ENCODE measurements at regions not wholly inside any gene's neighbourhood (a gene's known extent, or its start where the extent isn't known, plus 50 kb on each side); places are given as distances from the start of the nearest gene placed in this dataset.

- no peaks in the 10 kb centered on the region for H4K20me1 ChIP-seq (ENCODE audit: control insufficient read depth, insufficient read depth, insufficient read length)
- H3K79me1 ChIP-seq (ENCODE audit: insufficient read depth, low read depth, low read length, poor library complexity, severe bottlenecking) = no peaks in the 10 kb centered on the region
- H3K9me3 Mint-ChIP-seq = peaks cover 0 to 1% of the 10 kb centered on the region in 2 experiments; a peak in 2 of 5 replicates
- TF ChIP-seq CTCF (conservative IDR thresholded peaks at IDR 0.05) = no peak
- H3K9ac ChIP-seq (ENCODE audit: extremely low read depth, insufficient read length, low read length) = no peak overlapping the region
- no peak overlapping the region for H4K5ac ChIP-seq (ENCODE audit: insufficient read length, low read depth, low read length)
- H3K27me3 ChIP-seq (ENCODE audit: insufficient read depth, low read length) = no peaks in the 10 kb centered on the region
- H2BK120ac ChIP-seq (ENCODE audit: low read depth, low read length, poor library complexity, severe bottlenecking) = no peak overlapping the region
- no peak overlapping the region for H2BK20ac ChIP-seq (ENCODE audit: low read depth, low read length, poor library complexity, severe bottlenecking)
- H3K4me1 Mint-ChIP-seq = peaks cover 10 to 12% of the 10 kb centered on the region in 2 experiments
- H3K56ac ChIP-seq (ENCODE audit: insufficient read length, low read depth, low read length) = no peak overlapping the region
- H3K79me2 ChIP-seq (ENCODE audit: insufficient read depth, low read length) = no peaks in the 10 kb centered on the region
- H3K4me2 ChIP-seq (ENCODE audit: insufficient read depth, insufficient read length, low read length) = no peak overlapping the region
- no peak overlapping the region for H2AK5ac ChIP-seq (ENCODE audit: insufficient read length, low read length)
- no peaks in the 10 kb centered on the region; the same call in 1 of the 2 replicates for H3K27me3 Mint-ChIP-seq (ENCODE audit: low read depth)
- H3K9me3 ChIP-seq (ENCODE audit: control insufficient read depth, low read depth, low read length) = no peaks in the 10 kb centered on the region
- H3T11ph ChIP-seq (ENCODE audit: low read length) = no peak overlapping the region
- WGBS (ENCODE audit: extremely low coverage, insufficient read length, low lambda C conversion rate) = no CpG with 5 or more reads among the region's 1 CpG
- no peak overlapping the region for H3K14ac ChIP-seq (ENCODE audit: insufficient read depth, low read length)
- H3K36me3 Mint-ChIP-seq (ENCODE audit: insufficient read depth in 1 of 3, low read depth in 3 of 3) = peaks cover 0 to 2% (median 0%) of the 10 kb centered on the region in 3 experiments; a peak in 1 of 7 replicates
- H3K23ac ChIP-seq (ENCODE audit: insufficient read length, low read depth, low read length) = no peak overlapping the region
- H2AFZ ChIP-seq (ENCODE audit: low read length) = no peak overlapping the region
- no peak overlapping the region for H3K18ac ChIP-seq (ENCODE audit: insufficient read length, low read depth, low read length)
- no peak overlapping the region for H2BK12ac ChIP-seq (ENCODE audit: insufficient read length, low read depth, low read length)
- no peak overlapping the region for H3K4ac ChIP-seq (ENCODE audit: low read depth, low read length)
- no peak for DNase-seq
- H2BK5ac ChIP-seq (ENCODE audit: insufficient read length, low read length) = no peak overlapping the region
- no peak overlapping the region for H4K91ac ChIP-seq (ENCODE audit: insufficient read length, low read depth, low read length)
- H2BK15ac ChIP-seq (ENCODE audit: low read depth, low read length) = no peak overlapping the region
- no peak overlapping the region for H3K27ac ChIP-seq (ENCODE audit: insufficient read length, low read depth, low read length)
- no peak overlapping the region; a peak in 1 of 5 replicates for H3K4me3 Mint-ChIP-seq
- H4K8ac ChIP-seq (replicated peaks; ENCODE audit: insufficient read length, low read depth, low read length) = no peak overlapping the region
- no peak overlapping the region; a peak in 2 of 7 replicates for H3K27ac Mint-ChIP-seq
- no peaks in the 10 kb centered on the region for H3K23me2 ChIP-seq (ENCODE audit: insufficient read length, low read depth, low read length, poor library complexity, severe bottlenecking)
- H3K4me1 ChIP-seq (ENCODE audit: insufficient read depth, low read length) = no peaks in the 10 kb centered on the region
Observed at GRCh38 chr2:16791496-16791895, 125.9 kb upstream of the CYRIA start.

Data from H9 (cell line).